ENCODE measurements at regions not wholly inside any gene's neighbourhood (a gene's known extent, or its start where the extent isn't known, plus 50 kb on each side); places are given as distances from the start of the nearest gene placed in this dataset.

- no peak overlapping the region for H3K27ac ChIP-seq (ENCODE audit: control insufficient read depth, insufficient read depth, low read length)
- H2AFZ ChIP-seq (ENCODE audit: control insufficient read depth, low read length): no peak overlapping the region
- H3K4me2 ChIP-seq (ENCODE audit: control insufficient read depth, extremely low read depth, insufficient read depth, low read depth, low read length): no peak overlapping the region
- H3K9me3 ChIP-seq (ENCODE audit: control insufficient read depth, low read depth, low read length): no peaks in the 10 kb centered on the region
- DNase-seq (ENCODE audit: low read depth, low spot score) (no peak), FAIRE-seq (no peak)
- no peaks in the 10 kb centered on the region for H3K36me3 ChIP-seq (ENCODE audit: control insufficient read depth in 2 of 2, extremely low read depth in 1 of 2, insufficient read depth in 2 of 2, low read length in 2 of 2)
- H3K9me1 ChIP-seq (ENCODE audit: control insufficient read depth, extremely low read depth, insufficient read depth, low read length): no peaks in the 10 kb centered on the region
- H3K9ac ChIP-seq (ENCODE audit: control insufficient read depth, extremely low read depth, insufficient read depth, low read length): no peak overlapping the region
- TF ChIP-seq EZH2 (IDR thresholded peaks at IDR 0.05; ENCODE audit: low read length) (no peak), CTCF (optimal IDR thresholded peaks at IDR 0.05 in 1 of 3, IDR thresholded peaks at IDR 0.05 in 1 of 3, conservative IDR thresholded peaks at IDR 0.05 in 1 of 3; ENCODE audit: extremely low read depth in 1 of 3, insufficient read depth in 2 of 3, low read length in 3 of 3) (no peak)
- H4K20me1 ChIP-seq (ENCODE audit: control insufficient read depth, extremely low read depth, insufficient read depth, low read length): no peaks in the 10 kb centered on the region
- dilution Hi-C loops (cut with MboI; ENCODE audit: extremely low pct_ligation_motif_present, low sequenced_read_pairs): no loop called here
- H3K4me1 ChIP-seq (ENCODE audit: control insufficient read depth, extremely low read depth, insufficient read depth, low read length): no peaks in the 10 kb centered on the region
- no peak overlapping the region for H3K4me3 ChIP-seq (ENCODE audit: control insufficient read depth in 2 of 3, extremely low read depth in 1 of 3, insufficient read depth in 2 of 3, low read depth in 1 of 3, low read length in 3 of 3)
- no peaks in the 10 kb centered on the region for H3K27me3 ChIP-seq (ENCODE audit: control insufficient read depth, extremely low read depth, insufficient read depth, low read length)
- no peaks in the 10 kb centered on the region for H3K79me2 ChIP-seq (ENCODE audit: control insufficient read depth, insufficient read depth, low read length)
Observed at GRCh38 chr18:29660777-29661176, 1381.8 kb downstream of the DSC3 start.

- H3K9ac ChIP-seq (ENCODE audit: control insufficient read depth, extremely low read depth, insufficient read depth, low read length): no peak overlapping the region
- FAIRE-seq: no peak
- H3K4me1 ChIP-seq (ENCODE audit: control insufficient read depth, extremely low read depth, insufficient read depth, low read length): no peaks in the 10 kb centered on the region
- no peak overlapping the region for H3K4me2 ChIP-seq (ENCODE audit: control insufficient read depth, extremely low read depth, insufficient read depth, low read depth, low read length)
- no peak overlapping the region for H2AFZ ChIP-seq (ENCODE audit: control insufficient read depth, low read length)
- dilution Hi-C loops (cut with MboI; ENCODE audit: extremely low pct_ligation_motif_present, low sequenced_read_pairs): no loop called here
- TF ChIP-seq EZH2 (IDR thresholded peaks at IDR 0.05; ENCODE audit: low read length) (no peak), CTCF (optimal IDR thresholded peaks at IDR 0.05 in 1 of 3, IDR thresholded peaks at IDR 0.05 in 1 of 3, conservative IDR thresholded peaks at IDR 0.05 in 1 of 3; ENCODE audit: extremely low read depth in 1 of 3, insufficient read depth in 2 of 3, low read length in 3 of 3) (no peak)
- H3K9me1 ChIP-seq (ENCODE audit: control insufficient read depth, extremely low read depth, insufficient read depth, low read length): no peaks in the 10 kb centered on the region
- no peak overlapping the region for H3K4me3 ChIP-seq (ENCODE audit: control insufficient read depth in 2 of 3, extremely low read depth in 1 of 3, insufficient read depth in 2 of 3, low read depth in 1 of 3, low read length in 3 of 3)
- no peak for DNase-seq (ENCODE audit: low read depth, low spot score)
- H3K79me2 ChIP-seq (ENCODE audit: control insufficient read depth, insufficient read depth, low read length): no peaks in the 10 kb centered on the region
- no peaks in the 10 kb centered on the region for H3K36me3 ChIP-seq (ENCODE audit: control insufficient read depth in 2 of 2, extremely low read depth in 1 of 2, insufficient read depth in 2 of 2, low read length in 2 of 2)
- H3K27ac ChIP-seq (ENCODE audit: control insufficient read depth, insufficient read depth, low read length): no peak overlapping the region
- H4K20me1 ChIP-seq (ENCODE audit: control insufficient read depth, extremely low read depth, insufficient read depth, low read length): no peaks in the 10 kb centered on the region
- no peaks in the 10 kb centered on the region for H3K27me3 ChIP-seq (ENCODE audit: control insufficient read depth, extremely low read depth, insufficient read depth, low read length)
- H3K9me3 ChIP-seq (ENCODE audit: control insufficient read depth, low read depth, low read length): no peaks in the 10 kb centered on the region
Observed at GRCh38 chr18:29653671-29654215, 1388.8 kb downstream of the DSC3 start.

Data from keratinocyte (primary cell).